ENCODE measurements at regions not wholly inside any gene's neighbourhood (a gene's known extent, or its start where the extent isn't known, plus 50 kb on each side); places are given as distances from the start of the nearest gene placed in this dataset.
"Not testable (repeated sequence)": the region's sequence is repeated elsewhere in the genome, so short reads cannot be mapped to it uniquely, and the experiment has no call there.

GRCh38 chr9:91004992-91005391 is 203.4 kb downstream of the SYK start:
- no peaks in the 10 kb centered on the region for H3K36me3 Mint-ChIP-seq (ENCODE audit: low read depth)
- H3K4me3 Mint-ChIP-seq, result no peak overlapping the region
- peaks cover 4% of the 10 kb centered on the region for H3K9me3 Mint-ChIP-seq
- no peak overlapping the region for H3K27ac Mint-ChIP-seq
- DNase-seq, result no peak
- no peak for TF ChIP-seq CTCF (IDR thresholded peaks at IDR 0.05)
- H3K4me1 Mint-ChIP-seq, result no peaks in the 10 kb centered on the region
- H3K27me3 Mint-ChIP-seq (ENCODE audit: low read depth, poor library complexity), result peaks cover 3% of the 10 kb centered on the region

- no peak overlapping the region for H3K27ac Mint-ChIP-seq
- no peak for DNase-seq
- no peaks in the 10 kb centered on the region for H3K4me1 Mint-ChIP-seq
- H3K27me3 Mint-ChIP-seq (ENCODE audit: low read depth, poor library complexity), result peaks cover 3% of the 10 kb centered on the region
- TF ChIP-seq CTCF (IDR thresholded peaks at IDR 0.05), result no peak
- H3K4me3 Mint-ChIP-seq, result no peak overlapping the region
- H3K9me3 Mint-ChIP-seq, result peaks cover 4% of the 10 kb centered on the region
- no peaks in the 10 kb centered on the region for H3K36me3 Mint-ChIP-seq (ENCODE audit: low read depth)
These were observed 204.4 kb downstream of the SYK start for GRCh38 chr9:91006046-91006445.

GRCh38 chr9:91008568-91008967 is 206.9 kb downstream of the SYK start:
- Mint-ChIP-seq H3K27me3 (ENCODE audit: low read depth, poor library complexity) (peaks cover 3% of the 10 kb centered on the region), H3K4me3 (no peak overlapping the region), H3K9me3 (peaks cover 14% of the 10 kb centered on the region), H3K27ac (no peak overlapping the region), H3K4me1 (no peaks in the 10 kb centered on the region), H3K36me3 (ENCODE audit: low read depth) (no peaks in the 10 kb centered on the region)
- no peak for DNase-seq
- TF ChIP-seq CTCF (IDR thresholded peaks at IDR 0.05), result no peak

GRCh38 chr9:91011891-91012290 is 210.3 kb downstream of the SYK start:
- TF ChIP-seq CTCF (IDR thresholded peaks at IDR 0.05), result no peak
- no peak overlapping the region for H3K4me3 Mint-ChIP-seq
- no peaks in the 10 kb centered on the region for H3K4me1 Mint-ChIP-seq
- peaks cover 3% of the 10 kb centered on the region for H3K27me3 Mint-ChIP-seq (ENCODE audit: low read depth, poor library complexity)
- H3K36me3 Mint-ChIP-seq (ENCODE audit: low read depth), result no peaks in the 10 kb centered on the region
- peaks cover 12% of the 10 kb centered on the region for H3K9me3 Mint-ChIP-seq
- H3K27ac Mint-ChIP-seq, result no peak overlapping the region
- no peak for DNase-seq

GRCh38 chr9:91012933-91013841 is 211.6 kb downstream of the SYK start:
- no peak overlapping the region for H3K27ac Mint-ChIP-seq
- peaks cover 9% of the 10 kb centered on the region for H3K27me3 Mint-ChIP-seq (ENCODE audit: low read depth, poor library complexity)
- H3K4me3 Mint-ChIP-seq, result no peak overlapping the region
- H3K9me3 Mint-ChIP-seq, result peaks cover 20% of the 10 kb centered on the region
- no peak for TF ChIP-seq CTCF (IDR thresholded peaks at IDR 0.05)
- no peak for DNase-seq
- peaks cover 2% of the 10 kb centered on the region for H3K36me3 Mint-ChIP-seq (ENCODE audit: low read depth)
- no peaks in the 10 kb centered on the region for H3K4me1 Mint-ChIP-seq

- peaks cover 37% of the 10 kb centered on the region for H3K9me3 Mint-ChIP-seq
- H3K27me3 Mint-ChIP-seq (ENCODE audit: low read depth, poor library complexity), result peaks cover 15% of the 10 kb centered on the region
- TF ChIP-seq CTCF (IDR thresholded peaks at IDR 0.05), result no peak
- peaks cover 9% of the 10 kb centered on the region for H3K36me3 Mint-ChIP-seq (ENCODE audit: low read depth)
- no peak overlapping the region for H3K4me3 Mint-ChIP-seq
- DNase-seq, result no peak
- no peaks in the 10 kb centered on the region for H3K4me1 Mint-ChIP-seq
- H3K27ac Mint-ChIP-seq, result no peak overlapping the region
These were observed 215.6 kb downstream of the SYK start for GRCh38 chr9:91017245-91017644.

GRCh38 chr9:91019871-91020270 is 218.3 kb downstream of the SYK start:
- not testable (repeated sequence) for H3K36me3 Mint-ChIP-seq (ENCODE audit: low read depth); H3K4me3 Mint-ChIP-seq; H3K4me1 Mint-ChIP-seq; H3K27ac Mint-ChIP-seq; DNase-seq
- peaks cover 12% of the 10 kb centered on the region for H3K27me3 Mint-ChIP-seq (ENCODE audit: low read depth, poor library complexity)
- H3K9me3 Mint-ChIP-seq, result peaks cover 27% of the 10 kb centered on the region

- H3K4me1 Mint-ChIP-seq; H3K4me3 Mint-ChIP-seq; H3K36me3 Mint-ChIP-seq (ENCODE audit: low read depth); DNase-seq; H3K27ac Mint-ChIP-seq: not testable (repeated sequence)
- H3K27me3 Mint-ChIP-seq (ENCODE audit: low read depth, poor library complexity), result peaks cover 15% of the 10 kb centered on the region
- peaks cover 27% of the 10 kb centered on the region for H3K9me3 Mint-ChIP-seq
These were observed 220.0 kb downstream of the SYK start for GRCh38 chr9:91021656-91022055.

Data from nephron progenitor cell (in vitro differentiated cells).